Thyroid gland (tissue), 4 donors: ENCODE measurements at regions not wholly inside any gene's neighbourhood (a gene's known extent, or its start where the extent isn't known, plus 50 kb on each side); places are given as distances from the start of the nearest gene placed in this dataset.

ENCODE experiments used
- POLR2A ChIP-seq, 2 donors: fragments of 450-650 bp; IDR thresholded peaks; one replicate each; pipeline ENCODE4 v1.6.1; 2017; ENCODE audit warnings: antibody characterized with exemption in 2 of 2, mild to moderate bottlenecking in 2 of 2, moderate library complexity in 1 of 2
- TF ChIP-seq, protein P1 (sequence below), 6 experiments: fragments of 200-600 bp in 3 of 6; fragments of 450-650 bp in 3 of 6; sonication (generic) in 3 of 6; IDR thresholded peaks; one replicate each; pipeline ENCODE4 v1.5.1; 2016 to 2019; ENCODE audit warnings: antibody characterized with exemption in 6 of 6, mild to moderate bottlenecking in 2 of 6, inconsistent platforms in 1 of 6, moderate library complexity in 1 of 6

- TF ChIP-seq, protein P1, sequence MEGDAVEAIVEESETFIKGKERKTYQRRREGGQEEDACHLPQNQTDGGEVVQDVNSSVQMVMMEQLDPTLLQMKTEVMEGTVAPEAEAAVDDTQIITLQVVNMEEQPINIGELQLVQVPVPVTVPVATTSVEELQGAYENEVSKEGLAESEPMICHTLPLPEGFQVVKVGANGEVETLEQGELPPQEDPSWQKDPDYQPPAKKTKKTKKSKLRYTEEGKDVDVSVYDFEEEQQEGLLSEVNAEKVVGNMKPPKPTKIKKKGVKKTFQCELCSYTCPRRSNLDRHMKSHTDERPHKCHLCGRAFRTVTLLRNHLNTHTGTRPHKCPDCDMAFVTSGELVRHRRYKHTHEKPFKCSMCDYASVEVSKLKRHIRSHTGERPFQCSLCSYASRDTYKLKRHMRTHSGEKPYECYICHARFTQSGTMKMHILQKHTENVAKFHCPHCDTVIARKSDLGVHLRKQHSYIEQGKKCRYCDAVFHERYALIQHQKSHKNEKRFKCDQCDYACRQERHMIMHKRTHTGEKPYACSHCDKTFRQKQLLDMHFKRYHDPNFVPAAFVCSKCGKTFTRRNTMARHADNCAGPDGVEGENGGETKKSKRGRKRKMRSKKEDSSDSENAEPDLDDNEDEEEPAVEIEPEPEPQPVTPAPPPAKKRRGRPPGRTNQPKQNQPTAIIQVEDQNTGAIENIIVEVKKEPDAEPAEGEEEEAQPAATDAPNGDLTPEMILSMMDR (IDR thresholded peaks at IDR 0.05): no peak
- TF ChIP-seq POLR2A (IDR thresholded peaks at IDR 0.05): no peak
Observed at GRCh38 chrX:112254896-112255295, 172.3 kb upstream of the TRPC5 start.
